HepG2 (cell line): ENCODE measurements at regions not wholly inside any gene's neighbourhood (a gene's known extent, or its start where the extent isn't known, plus 50 kb on each side); places are given as distances from the start of the nearest gene placed in this dataset.

Experiments
- ATAC-seq: fragments of 200-7000 bp; cut with Tn5 transposase; 3 replicates; pipeline ENCODE4 v1.9.1; 2020; ENCODE audit warnings: mild to moderate bottlenecking, moderate library complexity
- BruUV-seq: library from RNA; stranded (reverse); fragments of 400-500 nt; replicated peaks from 2 replicates; lab custom pipeline; 2021; lab: Mats Ljungman, UMichigan
- CTCF ChIA-PET: fragments of 300-600 bp; formaldehyde crosslinking; extraction: SDS; loops from one replicate; lab custom pipeline; 2021; ENCODE audit warnings: low total read pairs, inconsistent platforms, low intra/inter-chr PET ratio; lab: Yijun Ruan, JAX
- POLR2A ChIA-PET: fragments of 350-600 bp; sonication (Branson Sonifier 250); formaldehyde crosslinking; loops from one replicate; lab custom pipeline; 2020; ENCODE audit warnings: antibody characterized with exemption, inconsistent platforms; lab: Yijun Ruan, JAX
- DNase-seq: peaks from one replicate; pipeline ENCODE4 v3.0.0-alpha.2; 2015; ENCODE audit warnings: low spot score
- FAIRE-seq: peaks from 3 replicates; lab custom pipeline; 2011; peaks lifted over from hg19 to GRCh38; lab: Jason Lieb, UNC
- H2AFZ ChIP-seq: one replicate; pipeline ENCODE4 v1.6.1; 2011; ENCODE audit warnings: low read length, inconsistent platforms
- H3K27ac ChIP-seq: fragments of 300-600 bp; 3 replicates; pipeline ENCODE4 v1.8.0; 2011; ENCODE audit warnings: mixed run types, mild to moderate bottlenecking, mixed read lengths, low read length, inconsistent platforms; ENCODE audit not compliant: insufficient read depth; ENCODE audit errors: extremely low read length
- H3K27me3 ChIP-seq, 2 experiments: fragments of 200-600 bp in 1 of 2; 2 replicates in 1 of 2; 3 replicates in 1 of 2; pipeline versions ENCODE4 v1.6.0 to v1.8.0; 2011; ENCODE audit warnings: low read length in 2 of 2, mild to moderate bottlenecking in 2 of 2, moderate library complexity in 2 of 2, inconsistent platforms in 1 of 2; ENCODE audit not compliant: insufficient read depth in 2 of 2, control insufficient read depth in 1 of 2
- H3K36me3 ChIP-seq, 2 experiments: fragments of 200-600 bp in 1 of 2; replicated peaks in 1 of 2; 2 replicates in 1 of 2; 3 replicates in 1 of 2; pipeline versions ENCODE4 v1.5.1 to v1.8.0; 2011; ENCODE audit warnings: low read length in 2 of 2, inconsistent platforms in 1 of 2; ENCODE audit not compliant: insufficient read depth in 2 of 2, control insufficient read depth in 1 of 2
- H3K4me1 ChIP-seq: 2 replicates; pipeline ENCODE4 v1.5.1; 2012; ENCODE audit warnings: low read length, inconsistent platforms; ENCODE audit not compliant: insufficient read depth
- H3K4me2 ChIP-seq: 2 replicates; pipeline ENCODE4 v1.6.0; 2011; ENCODE audit warnings: low read depth, low read length, inconsistent platforms
- H3K4me3 ChIP-seq, 3 experiments: fragments of 200-600 bp in 1 of 3; sonication (generic), shearing (Covaris generic) in 1 of 3; replicated peaks in 1 of 3; 2 replicates each; pipeline ENCODE4 v1.5.1; 2011 to 2016; ENCODE audit warnings: low read length in 3 of 3, inconsistent platforms in 2 of 3, low read depth in 2 of 3, mild to moderate bottlenecking in 2 of 3, control low read depth in 1 of 3, mixed read lengths in 1 of 3; ENCODE audit not compliant: insufficient read depth in 1 of 3
- H3K79me2 ChIP-seq: one replicate; pipeline ENCODE4 v1.6.1; 2011; ENCODE audit warnings: low read length, inconsistent platforms; ENCODE audit not compliant: insufficient read depth
- H3K9ac ChIP-seq: 2 replicates; pipeline ENCODE4 v1.6.0; 2011; ENCODE audit warnings: mild to moderate bottlenecking, low read depth, low read length, inconsistent platforms; ENCODE audit not compliant: insufficient read depth
- H3K9me3 ChIP-seq: 2 replicates; pipeline ENCODE4 v1.5.1; 2012; ENCODE audit warnings: mild to moderate bottlenecking, low read length
- H4K20me1 ChIP-seq: 2 replicates; pipeline ENCODE4 v1.6.0; 2011; ENCODE audit warnings: inconsistent platforms, mild to moderate bottlenecking, low read length, moderate library complexity; ENCODE audit not compliant: insufficient read depth
- GABPA ChIP-seq, 2 experiments: IDR thresholded peaks; 2 replicates each; pipeline ENCODE4 v1.6.1; 2011 to 2016; ENCODE audit warnings: low read depth in 2 of 2, low read length in 1 of 2, missing biosample characterization in 1 of 2, missing genetic modification characterization in 1 of 2
- RERE ChIP-seq: IDR thresholded peaks from 2 replicates; pipeline ENCODE4 v1.6.1; 2016; ENCODE audit warnings: low read depth, missing genetic modification reagents, missing compliant biosample characterization
- RNF219 ChIP-seq: sonication (generic); formaldehyde crosslinking; IDR thresholded peaks from 2 replicates; pipeline ENCODE4 v1.5.0; 2020; ENCODE audit warnings: mild to moderate bottlenecking, missing genetic modification reagents
- SOX5 ChIP-seq: IDR thresholded peaks from 2 replicates; pipeline ENCODE4 v1.6.1; 2016; ENCODE audit warnings: borderline replicate concordance
- TFE3 ChIP-seq: IDR thresholded peaks from 2 replicates; pipeline ENCODE4 v1.6.1; 2016
- XRCC5 ChIP-seq: fragments of 200-400 bp; formaldehyde crosslinking; optimal IDR thresholded peaks from 2 replicates; pipeline ENCODE3; 2017; ENCODE audit warnings: mild to moderate bottlenecking, low read length
- ZNF24 ChIP-seq: fragments of 450-650 bp; IDR thresholded peaks from 2 replicates; pipeline ENCODE4 v1.6.1; 2017; ENCODE audit warnings: antibody characterized with exemption, mild to moderate bottlenecking
- ZNF335 ChIP-seq: sonication (generic); formaldehyde crosslinking; IDR thresholded peaks from 2 replicates; pipeline ENCODE4 v1.4.0; 2020; ENCODE audit warnings: missing genetic modification reagents
- ZNF530 ChIP-seq: sonication (generic); formaldehyde crosslinking; IDR thresholded peaks from 2 replicates; pipeline ENCODE4 v1.5.0; 2020; ENCODE audit warnings: low read depth, mild to moderate bottlenecking, missing genetic modification reagents
- ZNF644 ChIP-seq: IDR thresholded peaks from 2 replicates; pipeline ENCODE4 v1.6.1; 2016; ENCODE audit warnings: low read depth
- ZNF75D ChIP-seq: sonication (generic); formaldehyde crosslinking; IDR thresholded peaks from 2 replicates; pipeline ENCODE4 v1.8.1; 2023; ENCODE audit warnings: missing genetic modification reagents, mild to moderate bottlenecking, borderline replicate concordance
- WGBS: methylation state at CpG from one replicate; pipeline ENCODE4 v1.1.6; 2017; ENCODE audit warnings: low lambda C conversion rate; 5-methylcytosine and 5-hydroxymethylcytosine counted together
- in situ Hi-C: cut with HindIII; loops from 2 replicates; pipeline ENCODE4 v1.10.0; 2017; ENCODE audit warnings: low pct_unique_long_range_greater_than_20kb; ENCODE audit not compliant: extremely low pct_ligation_motif_present
- intact Hi-C: fragments of 100-400 bp; cut with micrococcal nuclease; formaldehyde crosslinking; loops from one replicate; pipeline ENCODE4 v1.10.0; 2022; ENCODE audit not compliant: unreplicated experiment

GRCh38 chr12:93085383-93086287, 156.5 kb upstream of the EEA1 start:
- peaks cover 9% of the 10 kb centered on the region; the same call in 1 of the 2 replicates for H3K9me3 ChIP-seq
- POLR2A ChIA-PET = interaction anchor here (1.2 to 2.0 kb wide), 6 partner anchors 24 to 79 kb away, joined by 3 to 17 read pairs (median 5); no protein-coding TSS in a partner anchor
- in situ Hi-C loops = no loop called here
- BruUV-seq = no TSS peak
- ATAC-seq = peak; percentile 90
- WGBS = 28% methylated on average over 4 of the region's 4 CpGs
- no peaks in the 10 kb centered on the region for H4K20me1 ChIP-seq
- no peak overlapping the region for H2AFZ ChIP-seq
- no peaks in the 10 kb centered on the region for H3K27me3 ChIP-seq
- H3K27ac ChIP-seq = peak overlapping the region; percentile 71
- H3K4me3 ChIP-seq = no peak overlapping the region
- H3K9ac ChIP-seq = peak overlapping the region; percentile 20
- intact Hi-C loops = loop anchor here (5.0 kb wide), 1 partner anchor 68 kb away; no protein-coding TSS in a partner anchor
- no peaks in the 10 kb centered on the region for H3K36me3 ChIP-seq
- CTCF ChIA-PET = no interaction called here
- peaks cover 70% of the 10 kb centered on the region for H3K4me1 ChIP-seq
- peak; percentile 62 for FAIRE-seq
- H3K79me2 ChIP-seq = no peaks in the 10 kb centered on the region
- DNase-seq = peak; percentile 83
- peak overlapping the region; percentile 14; the same call in 1 of the 2 replicates for H3K4me2 ChIP-seq
- TF ChIP-seq ZNF644 (CRISPR knock-in tag) (peak; percentile 93), ZNF530 (CRISPR knock-in tag) (no peak), RNF219 (CRISPR knock-in tag) (no peak), TFE3 (CRISPR knock-in tag) (peak; percentile 72), ZNF335 (no peak), SOX5 (peak; percentile 57; the same call in 1 of the 2 replicates), XRCC5 (no peak), ZNF24 (no peak), ZNF75D (CRISPR knock-in tag) (no peak), GABPA (IDR thresholded peaks at IDR 0.05; ENCODE audit: low read depth, low read length) (no peak), GABPA (CRISPR knock-in tag; IDR thresholded peaks at IDR 0.05; ENCODE audit: low read depth) (no peak), RERE (no peak)
